ENCODE measurements at regions not wholly inside any gene's neighbourhood (a gene's known extent, or its start where the extent isn't known, plus 50 kb on each side); places are given as distances from the start of the nearest gene placed in this dataset.
"Not testable (repeated sequence)": the region's sequence is repeated elsewhere in the genome, so short reads cannot be mapped to it uniquely, and the experiment has no call there.

DNA sequence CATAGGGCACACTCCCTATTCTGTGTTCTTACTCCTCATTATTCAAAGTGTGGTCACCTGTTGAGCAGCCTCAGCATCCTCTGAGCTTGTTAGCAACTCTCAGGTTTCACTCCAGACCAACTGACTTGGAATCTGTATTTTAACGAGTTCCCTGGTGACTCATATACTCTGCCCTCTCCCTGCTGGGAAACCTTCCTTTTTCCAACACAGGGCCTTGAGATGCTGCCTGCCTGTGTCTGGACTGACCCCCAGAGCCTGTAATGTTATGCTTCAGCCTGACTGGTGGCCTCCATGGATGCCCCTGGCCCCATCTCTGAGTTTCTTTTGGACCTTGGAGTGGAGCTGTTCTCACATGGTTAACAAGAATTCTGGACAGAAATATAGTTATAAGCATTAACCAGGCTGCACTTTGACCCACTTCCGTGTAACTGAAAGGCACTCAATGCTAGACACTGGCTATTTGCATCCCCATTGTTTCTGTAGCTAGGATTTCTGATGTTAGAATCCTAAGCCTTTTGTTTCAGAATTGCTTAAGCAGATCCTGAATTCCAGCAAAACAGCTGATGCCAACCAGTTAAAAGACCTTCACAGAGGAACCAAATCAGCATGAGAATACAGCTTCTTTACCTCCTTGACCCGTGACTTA is 262.6 kb downstream of the STIM2 start:
- DNase-seq, result no peak

DNA sequence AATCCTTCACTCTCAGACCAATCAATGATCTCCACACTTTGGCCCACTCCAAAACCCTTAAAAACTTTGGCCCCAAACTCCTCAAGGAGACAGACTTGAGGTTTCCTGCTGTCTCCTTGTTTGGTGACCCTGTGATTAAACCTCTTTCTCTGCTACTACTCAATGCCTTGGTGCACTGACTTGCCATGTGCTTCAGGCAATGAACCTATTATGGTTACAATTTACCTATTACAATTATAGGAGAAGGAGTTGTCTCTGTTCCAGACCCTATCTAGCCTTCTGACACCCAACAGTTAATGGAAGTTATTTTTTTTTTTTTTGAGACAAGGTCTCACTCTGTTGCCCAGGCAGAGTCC is 263.1 kb downstream of the STIM2 start:
- DNase-seq, result no peak

DNA sequence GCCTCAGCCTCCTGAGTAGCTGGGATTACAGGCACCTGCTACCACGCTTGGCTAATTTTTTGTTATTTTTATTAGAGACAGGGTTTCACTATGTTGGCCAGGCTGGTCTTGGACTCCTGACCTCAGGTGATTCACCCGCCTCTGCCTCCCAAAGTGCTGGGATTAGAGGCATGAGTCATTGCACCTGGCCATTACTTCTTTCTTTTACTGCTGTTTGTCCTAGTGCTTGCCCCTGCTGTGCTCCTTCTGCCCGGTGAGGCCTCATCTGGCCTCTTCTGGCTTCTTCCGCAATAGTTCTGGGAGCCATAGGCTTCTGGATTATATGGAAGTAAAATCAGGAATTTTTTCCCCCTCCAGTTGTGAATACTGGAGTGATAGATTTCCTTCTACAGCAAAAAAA is 266.3 kb downstream of the STIM2 start:
- DNase-seq, result not testable (repeated sequence)

DNA sequence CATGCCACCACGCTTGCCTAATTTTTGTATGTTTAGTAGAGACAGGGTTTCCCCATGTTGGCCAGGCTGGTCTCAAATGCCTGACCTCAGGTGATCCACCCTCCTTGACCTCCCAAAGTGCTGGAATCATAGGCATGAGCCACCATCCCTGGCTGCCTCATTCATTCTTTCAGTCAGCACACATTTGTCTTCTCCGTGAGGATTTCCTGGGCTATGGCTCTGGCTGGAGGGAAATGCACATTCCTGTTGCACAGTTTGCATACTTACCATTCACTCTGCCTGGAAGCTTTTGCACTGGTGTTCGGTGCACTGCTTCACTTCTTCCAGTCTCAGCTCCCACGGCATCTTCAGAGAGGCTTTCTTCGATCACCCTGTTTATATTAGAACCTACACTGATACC is 267.8 kb downstream of the STIM2 start:
- no peak for DNase-seq

DNA sequence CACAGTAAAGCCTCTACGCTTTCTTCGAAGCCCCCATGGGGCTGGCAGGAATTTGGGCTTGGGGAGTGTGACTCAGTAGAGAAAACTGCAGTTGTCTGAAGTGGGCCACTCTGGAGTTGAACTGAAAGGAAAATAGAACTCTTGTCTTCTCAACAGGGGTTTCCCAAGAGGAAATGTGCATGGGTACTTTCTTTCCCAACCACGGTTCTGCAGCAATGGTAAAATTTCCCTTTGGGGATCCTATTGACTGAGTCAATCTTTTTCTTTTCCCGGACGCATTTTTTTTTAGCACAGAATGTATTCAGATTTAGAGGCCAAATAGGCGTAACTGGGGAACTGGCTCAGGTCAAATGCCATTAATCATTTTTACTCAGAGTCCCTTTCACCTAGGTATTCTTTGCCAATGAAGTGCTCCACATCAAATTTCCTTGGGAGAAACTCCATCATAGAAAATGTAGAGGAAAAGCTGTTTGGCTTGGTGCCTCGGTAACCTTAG is 269.3 kb downstream of the STIM2 start:
- no peak for DNase-seq

DNA sequence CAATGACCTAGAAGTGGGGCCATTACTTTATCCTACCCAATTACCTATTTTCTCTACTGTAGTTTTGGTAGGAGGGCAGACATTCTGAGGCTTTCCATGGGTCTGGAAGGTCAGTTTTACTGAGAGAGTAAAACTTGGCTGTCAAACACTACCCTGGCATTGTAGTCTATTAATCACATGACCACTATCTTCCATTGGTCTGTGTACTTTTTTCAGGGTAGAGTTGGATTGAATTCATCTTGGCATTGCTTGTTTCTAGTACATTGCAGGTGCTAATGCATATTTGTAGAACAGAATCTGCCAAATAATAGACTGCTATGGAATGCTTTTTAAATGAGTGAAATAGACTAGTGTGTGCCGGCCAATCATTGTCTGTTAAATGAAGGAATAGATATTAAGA is 271.9 kb downstream of the STIM2 start:
- no peak for DNase-seq

DNA sequence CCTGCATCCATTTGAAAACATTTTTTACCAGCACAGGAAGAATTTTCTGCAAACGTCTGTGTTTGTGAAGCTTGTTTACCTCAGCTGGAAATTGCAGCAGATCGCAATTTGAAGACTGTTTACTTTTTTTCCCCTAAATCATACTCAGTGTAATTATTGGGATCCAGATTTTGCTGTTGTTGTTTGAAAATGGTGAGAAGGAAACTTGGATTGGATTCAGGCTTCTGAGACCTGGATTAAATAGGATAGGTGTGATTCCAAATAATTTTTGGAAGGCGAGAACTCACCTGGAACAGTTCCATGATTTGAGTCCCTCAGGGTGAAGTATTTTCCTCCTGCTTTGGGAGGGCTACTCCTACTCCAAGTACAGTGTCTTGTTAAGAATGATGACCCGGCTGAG is 279.8 kb downstream of the STIM2 start:
- DNase-seq, result no peak

DNA sequence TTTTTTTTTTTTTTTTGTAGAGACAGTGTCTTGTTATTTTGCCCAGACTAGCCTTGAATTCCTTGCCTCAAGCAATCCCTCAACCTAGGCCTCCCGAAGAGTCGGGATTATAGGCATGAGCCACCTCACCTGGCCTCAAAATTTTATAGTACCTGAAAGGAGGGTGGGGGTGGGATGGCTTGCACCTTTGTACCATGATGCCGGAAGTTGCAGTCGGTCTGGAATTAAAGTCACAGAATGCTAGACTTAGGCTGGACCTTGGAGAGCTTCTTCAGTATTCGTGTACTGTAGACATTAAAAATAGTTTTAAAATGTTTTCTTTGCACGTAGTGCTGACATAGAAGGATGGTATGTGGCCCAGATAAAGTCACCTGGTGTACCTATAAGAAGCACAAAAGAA is 280.9 kb downstream of the STIM2 start:
- DNase-seq, result no peak

DNA sequence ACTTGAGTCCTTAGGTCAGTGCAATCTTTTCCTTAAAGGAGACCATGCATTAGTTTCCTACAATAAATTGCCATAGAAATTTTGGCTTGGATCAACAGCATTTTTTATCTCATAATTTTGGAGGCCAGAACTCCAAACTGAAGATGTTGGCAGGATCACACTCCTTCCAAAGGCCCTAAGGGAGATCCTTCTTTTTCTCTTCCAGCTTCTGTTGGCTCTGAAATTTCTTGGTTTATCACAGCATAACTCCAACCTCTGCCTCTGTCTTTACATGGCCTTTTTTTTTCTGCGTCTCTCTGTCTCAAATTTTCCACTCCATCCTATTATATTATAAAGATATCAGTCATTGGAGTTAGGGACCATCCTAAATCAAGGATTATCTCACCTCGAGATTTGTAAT is 282.2 kb downstream of the STIM2 start:
- no peak for DNase-seq

DNA sequence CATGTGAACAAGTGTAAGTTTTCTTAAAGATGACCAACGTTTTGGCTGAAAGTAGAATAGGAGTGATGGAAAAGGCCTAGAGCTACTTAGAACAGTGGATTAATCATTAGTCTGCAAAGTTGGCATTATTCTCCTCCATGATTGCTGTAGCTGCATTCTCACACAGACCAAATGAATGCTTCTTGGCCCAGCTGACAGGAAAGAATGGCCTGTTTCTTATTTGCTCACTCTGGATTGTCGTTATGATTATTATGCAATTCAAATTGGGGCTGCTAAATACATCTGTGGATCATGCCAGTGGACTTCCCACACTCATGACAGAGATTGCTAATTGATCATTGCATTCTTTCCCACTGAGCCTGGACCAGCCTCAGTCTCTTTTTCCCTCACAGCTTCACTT is 285.0 kb downstream of the STIM2 start:
- no peak for DNase-seq

DNA sequence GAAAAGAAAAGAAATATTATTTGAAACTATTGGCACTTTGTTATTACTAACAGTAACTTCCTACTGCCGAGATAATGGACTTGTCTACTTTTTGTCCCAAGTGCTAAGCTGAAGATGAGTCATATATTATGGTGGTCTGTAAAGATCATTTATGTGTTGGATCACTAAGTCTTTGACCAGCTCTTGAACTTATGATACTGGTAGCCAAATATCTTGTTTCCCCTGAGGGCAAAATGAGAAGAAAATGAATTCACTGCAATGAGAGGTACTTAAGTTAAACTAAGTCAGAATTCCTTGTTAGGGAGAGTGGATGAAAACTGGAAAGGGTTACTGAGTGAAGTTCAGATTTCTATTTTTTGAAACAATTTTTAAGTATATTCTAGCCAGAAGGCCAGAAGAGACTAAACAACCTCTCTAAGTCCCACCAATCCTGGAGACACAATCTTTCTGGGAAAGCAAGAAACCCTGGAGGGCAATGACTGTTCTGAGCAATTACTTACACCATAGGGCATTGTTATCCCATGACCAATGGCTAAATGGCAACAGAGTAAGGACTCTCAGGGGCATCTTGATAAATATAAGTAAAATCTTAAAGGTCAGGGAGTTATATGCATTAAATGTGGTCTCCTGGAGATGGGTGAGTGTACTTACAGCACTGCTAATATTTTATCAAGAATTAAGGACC is 287.7 kb downstream of the STIM2 start:
- no peak for DNase-seq

DNA sequence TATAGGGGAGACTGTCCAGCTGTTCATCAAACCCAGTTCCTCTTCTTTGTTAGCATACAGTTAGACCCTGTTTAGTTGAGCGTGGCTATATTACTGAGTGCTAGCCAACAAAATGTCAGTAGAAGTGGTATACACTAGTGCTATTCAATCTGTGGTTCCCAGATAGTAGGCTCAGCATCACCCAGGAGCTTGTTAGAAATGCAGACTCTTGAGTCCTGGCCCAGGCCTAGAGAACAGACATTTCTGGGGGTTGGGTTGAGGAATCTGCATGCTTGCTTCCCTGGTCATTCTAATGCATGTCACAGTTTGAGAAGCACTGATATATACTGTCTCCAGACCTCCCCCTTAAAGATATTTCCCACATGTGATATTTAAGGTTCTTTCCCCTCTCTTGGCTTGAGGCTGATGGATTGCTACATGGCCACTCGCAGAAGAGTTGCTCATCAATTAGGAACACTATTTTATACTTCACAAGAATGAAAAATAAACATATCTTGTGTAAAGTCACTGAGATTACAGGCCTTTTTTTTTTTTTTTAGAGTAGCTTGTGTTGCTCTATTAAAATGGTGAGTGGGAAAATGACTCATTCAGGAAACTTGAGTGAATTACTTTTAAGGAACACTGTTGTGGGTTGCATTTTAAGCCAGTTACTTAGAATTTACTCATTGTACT is 289.0 kb downstream of the STIM2 start:
- DNase-seq, result no peak

DNA sequence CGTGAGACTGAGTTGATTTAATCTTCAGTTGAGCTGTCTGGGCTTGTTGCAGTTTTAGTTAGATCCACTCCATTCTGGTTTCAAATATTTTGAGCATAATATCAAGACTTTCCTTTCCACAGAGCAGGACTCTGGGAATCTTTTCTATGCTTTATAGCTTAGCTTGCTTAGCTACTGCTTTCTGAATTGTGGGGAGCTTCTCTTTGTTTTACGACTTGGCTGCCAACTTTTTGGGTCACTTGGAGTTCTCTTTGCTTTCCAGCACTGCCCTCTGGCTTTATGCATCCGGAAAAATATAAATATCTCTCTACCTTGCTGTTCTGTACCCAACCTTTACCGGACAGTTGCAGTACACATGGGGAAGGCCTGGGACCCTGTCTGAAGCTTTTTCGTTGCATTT is 292.1 kb downstream of the STIM2 start:
- no peak for DNase-seq

DNA sequence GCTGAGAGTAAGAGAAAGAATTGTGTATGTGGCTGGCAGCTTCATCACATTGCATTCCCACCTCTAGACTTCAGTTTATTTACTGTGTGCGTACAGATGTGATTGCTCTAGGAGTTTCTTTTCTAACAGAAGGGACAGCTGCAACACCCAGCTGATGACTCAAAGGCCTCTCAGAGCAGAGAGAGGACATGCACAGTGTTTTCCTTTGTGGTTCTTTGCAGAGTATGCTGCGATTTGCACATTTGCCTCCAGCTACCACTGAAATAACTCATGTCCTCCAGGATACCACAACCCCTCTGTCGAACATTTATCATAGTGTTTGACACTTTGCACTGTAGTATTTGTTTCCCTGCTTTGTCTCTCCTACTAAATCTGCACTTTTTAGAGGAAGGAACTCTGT is 294.1 kb downstream of the STIM2 start:
- no peak for DNase-seq

DNA sequence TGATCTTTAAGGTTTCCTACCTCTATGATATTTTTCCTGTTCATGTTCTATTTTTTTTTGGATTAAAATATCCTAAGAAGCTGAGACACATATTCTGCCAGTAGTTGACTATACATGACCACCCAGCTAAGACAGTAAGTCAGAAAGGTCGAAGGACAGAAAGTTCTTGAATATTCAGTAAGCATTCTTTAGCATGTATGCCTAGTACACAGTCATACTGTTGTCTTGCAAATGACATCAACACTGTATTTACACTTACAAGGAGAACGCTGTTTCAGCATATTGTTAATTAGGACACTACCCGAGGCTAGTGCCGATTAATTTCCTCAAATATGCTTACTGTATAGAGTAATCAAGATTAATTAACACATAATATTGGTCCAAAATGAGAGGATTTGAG is 300.6 kb downstream of the STIM2 start:
- DNase-seq, result no peak

DNA sequence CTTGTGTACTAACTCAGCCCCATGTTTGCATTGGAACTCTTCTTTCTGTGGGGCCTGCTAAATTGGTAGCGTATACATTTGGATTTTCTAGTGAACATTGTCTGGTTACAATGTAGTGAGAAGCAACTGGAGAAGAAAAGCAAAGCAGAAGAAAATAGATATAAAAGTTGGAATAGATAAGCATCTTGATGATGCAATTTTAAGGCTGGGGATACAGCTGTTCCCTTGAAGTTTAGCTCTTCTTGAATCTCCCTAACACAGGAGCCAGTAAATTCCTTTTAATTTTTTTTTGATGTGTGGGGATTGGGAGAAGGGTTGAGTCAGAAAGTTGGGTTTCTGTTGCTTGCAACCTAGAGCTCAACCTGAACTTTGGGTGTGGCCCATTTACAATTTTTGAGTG is 308.1 kb downstream of the STIM2 start:
- no peak for DNase-seq

DNA sequence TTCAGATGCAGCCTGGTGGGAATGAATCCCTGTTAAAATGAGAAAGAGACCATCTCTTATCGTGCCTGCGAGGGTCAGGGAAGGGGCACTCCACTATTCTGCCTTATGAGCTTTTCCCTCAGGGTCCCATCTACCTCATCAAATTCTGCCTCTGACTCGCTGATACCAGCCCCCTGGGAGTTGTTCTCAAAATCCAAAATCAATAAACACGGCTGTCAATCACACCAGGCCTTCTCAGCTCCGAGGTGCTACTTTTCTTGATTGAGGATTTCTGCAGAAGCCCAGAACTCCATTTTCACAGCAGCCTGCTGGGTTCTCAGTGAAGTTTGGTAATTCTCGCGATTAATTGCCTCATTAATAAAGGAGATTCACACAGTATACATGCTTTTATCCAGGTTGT is 312.6 kb downstream of the STIM2 start:
- DNase-seq, result no peak

DNA sequence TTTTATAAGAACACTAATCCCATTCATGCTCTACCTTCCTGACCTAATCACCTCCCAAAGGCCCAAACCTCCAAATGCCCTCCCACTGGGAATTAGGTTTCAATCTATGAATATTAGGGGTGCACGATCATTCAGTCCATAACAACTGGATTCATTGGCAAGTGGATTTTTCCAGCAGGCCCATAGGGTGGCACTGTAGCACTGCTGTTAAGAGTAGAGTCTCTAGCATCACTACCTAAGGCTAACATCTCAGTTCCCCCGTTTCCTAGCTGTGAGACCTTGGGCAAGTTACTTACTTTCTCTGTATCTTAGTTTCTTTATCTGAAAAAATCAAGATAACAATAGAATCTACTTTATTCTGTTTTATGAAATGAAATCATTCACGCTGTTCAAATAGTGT is 315.8 kb downstream of the STIM2 start:
- peak; percentile 50 for DNase-seq

DNA sequence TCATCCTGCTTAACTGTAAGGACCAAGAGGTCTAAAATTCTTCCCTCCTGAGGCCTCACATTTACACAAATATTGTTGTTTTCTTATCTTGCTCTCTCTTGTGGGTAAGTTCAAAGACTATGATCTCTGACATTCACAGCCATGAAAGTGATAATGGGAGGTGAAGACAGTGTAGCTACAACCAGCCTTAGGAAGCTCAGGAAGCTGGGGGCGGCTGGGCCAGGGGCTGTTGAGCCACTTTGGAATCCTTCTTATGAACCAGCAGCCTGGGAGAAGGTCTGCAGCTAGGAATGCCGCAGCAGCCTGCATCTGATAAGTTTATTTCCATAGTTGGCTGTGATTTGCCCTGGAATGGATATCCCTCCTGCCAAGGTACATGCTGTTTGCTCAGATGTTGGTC is 316.2 kb downstream of the STIM2 start:
- no peak for DNase-seq

DNA sequence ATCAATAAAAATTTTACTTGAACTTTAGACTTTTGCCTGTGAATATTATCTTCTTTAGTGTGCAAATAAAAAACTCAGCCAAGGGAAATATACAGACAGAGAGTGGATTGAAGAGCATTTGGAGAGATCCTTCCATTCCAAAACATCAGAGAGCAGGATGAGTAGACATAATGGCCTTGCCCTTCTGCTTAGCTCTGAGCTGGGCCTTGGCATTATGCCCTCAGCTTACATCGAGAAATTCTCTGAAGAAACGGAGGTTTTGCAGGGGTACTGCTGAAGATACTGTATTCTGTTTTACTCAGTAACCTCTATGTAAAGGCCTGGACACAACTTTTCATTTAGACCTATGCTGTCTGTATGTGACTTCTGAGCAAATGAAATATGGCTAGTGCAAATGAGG is 317.4 kb downstream of the STIM2 start:
- DNase-seq, result no peak

DNA sequence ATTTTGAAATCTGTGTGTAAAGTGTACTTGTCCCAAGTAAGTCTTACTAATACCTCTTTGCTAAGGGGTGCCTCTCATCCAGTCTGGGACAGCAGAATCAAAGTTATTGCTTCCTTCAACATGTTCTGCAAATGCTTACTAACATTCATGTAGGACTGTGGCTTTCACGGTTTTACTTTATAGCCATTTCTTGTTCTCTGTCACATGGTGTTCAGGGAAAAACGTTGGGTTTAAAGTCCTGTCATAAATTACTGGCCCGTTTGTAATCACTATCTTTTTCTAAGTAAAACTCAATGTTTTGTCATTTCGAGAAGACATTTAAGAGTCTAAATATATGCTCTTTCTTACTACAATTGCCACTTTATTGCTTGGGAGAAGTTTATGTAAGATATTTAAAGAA is 321.1 kb downstream of the STIM2 start:
- DNase-seq, result no peak

DNA sequence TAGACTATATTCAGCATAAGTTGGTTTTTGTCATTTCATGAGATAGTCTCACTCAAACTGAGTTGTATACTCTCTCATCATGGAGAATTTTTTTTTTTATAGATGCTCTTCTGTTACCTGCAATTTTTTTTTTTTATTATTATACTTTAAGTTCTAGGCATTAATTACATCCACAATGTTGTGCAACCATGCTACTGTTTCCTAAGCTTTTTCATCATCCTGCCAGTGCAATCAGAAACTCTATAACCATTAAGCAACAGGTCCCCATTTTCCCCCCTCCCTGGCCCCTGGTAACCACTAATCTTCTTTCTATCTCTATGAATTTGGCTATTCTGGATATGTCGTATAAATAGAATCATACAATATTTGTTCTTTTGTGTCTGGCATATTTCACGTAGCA is 321.6 kb downstream of the STIM2 start:
- DNase-seq, result no peak

DNA sequence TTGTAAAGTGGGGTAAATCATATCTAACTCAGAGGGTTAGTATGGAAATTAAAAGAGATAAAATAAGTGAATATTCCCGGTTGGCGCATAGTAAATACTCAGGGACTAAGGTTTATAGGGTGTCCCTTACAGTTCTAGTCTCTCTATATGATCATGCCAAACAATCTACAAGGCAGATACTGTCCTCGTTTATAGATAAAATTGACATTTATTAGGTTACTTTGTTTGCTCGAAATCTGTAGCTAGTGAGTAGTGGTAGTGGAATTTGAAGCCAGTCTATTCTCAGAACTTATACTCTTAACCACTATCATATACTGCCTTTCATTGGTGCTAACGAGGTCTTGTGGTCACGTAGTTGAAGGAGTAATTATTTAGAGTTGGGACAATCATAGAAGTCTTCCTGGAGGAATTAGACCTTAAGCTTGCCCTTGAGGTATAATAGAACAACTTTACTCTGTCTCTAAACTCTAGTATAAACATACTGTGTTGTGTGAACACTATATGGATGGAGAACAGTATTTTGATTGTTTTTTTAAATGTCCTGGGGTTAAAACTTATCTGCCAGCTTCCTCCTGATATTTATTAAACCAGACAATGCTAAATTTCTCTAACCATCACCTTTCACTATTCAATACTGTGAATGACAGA is 324.0 kb downstream of the STIM2 start:
- no peak for DNase-seq

DNA sequence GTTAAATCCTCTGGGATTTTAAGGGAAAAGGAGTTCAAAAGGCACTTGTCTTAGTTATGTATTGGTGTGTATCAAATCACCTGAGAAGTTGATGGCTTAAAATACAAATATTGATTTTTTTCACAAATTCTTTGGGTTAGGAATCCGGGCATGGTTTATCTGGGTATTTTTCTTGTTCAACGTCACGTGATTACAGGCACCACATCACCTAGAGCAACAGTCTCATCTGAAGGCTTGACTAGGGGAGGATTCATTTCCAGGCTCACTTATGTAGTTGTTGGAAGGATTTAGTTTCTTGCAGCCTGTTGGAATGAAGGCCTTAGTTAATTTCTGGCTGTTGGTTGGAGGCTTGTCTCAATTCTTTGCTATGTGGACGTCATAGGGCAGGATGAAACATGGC is 326.1 kb downstream of the STIM2 start:
- no peak for DNase-seq

Measured in right forelimb (tissue), 1 donor.